ENCODE measurements at regions not wholly inside any gene's neighbourhood (a gene's known extent, or its start where the extent isn't known, plus 50 kb on each side); places are given as distances from the start of the nearest gene placed in this dataset.
A peak's percentile ranks its signal among the peaks of the same experiment; 100 is the strongest.

DNA sequence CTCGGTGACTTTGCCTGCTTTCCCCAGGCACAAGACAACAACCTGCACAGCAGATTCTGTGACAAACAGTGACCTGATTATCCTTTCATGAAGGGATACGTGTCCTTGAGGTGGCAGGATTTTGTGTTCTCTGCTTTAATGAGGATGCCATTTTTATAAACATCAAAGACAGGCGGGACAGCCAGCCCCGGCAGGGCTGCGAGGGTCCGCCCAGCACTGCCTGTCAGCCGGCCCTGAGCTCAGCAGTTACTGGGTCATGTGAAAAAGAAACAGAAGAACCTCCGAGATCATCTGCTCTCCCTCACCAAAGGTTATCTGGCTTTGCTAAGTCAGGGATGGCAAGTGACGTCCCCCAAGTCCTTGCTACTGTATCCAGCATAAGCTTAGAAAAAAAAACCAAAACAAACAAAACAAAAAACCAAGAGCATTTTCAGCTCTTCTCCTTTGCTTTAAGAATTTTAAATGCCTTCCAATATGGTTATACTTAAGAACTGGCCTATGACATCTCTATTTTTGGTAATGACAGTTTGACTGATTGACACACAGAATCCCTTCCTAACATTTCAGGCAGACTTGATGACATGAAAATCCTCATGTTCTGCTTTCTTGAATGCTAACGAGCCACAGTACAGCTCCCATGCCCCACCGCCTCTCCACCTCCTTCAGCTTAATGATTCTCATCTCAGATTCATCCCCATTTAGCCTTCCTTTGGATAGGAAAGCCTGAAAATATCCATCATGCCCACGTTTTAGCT lies 666.6 kb upstream of the ARGLU1 start:
- Mint-ChIP-seq H3K36me3 (no peaks in the 10 kb centered on the region), H3K27me3 (no peaks in the 10 kb centered on the region), H3K4me3 (no peak overlapping the region), H3K27ac (no peak overlapping the region), H3K4me1 (no peaks in the 10 kb centered on the region), H3K9me3 (no peaks in the 10 kb centered on the region)
- no peak for DNase-seq

DNA sequence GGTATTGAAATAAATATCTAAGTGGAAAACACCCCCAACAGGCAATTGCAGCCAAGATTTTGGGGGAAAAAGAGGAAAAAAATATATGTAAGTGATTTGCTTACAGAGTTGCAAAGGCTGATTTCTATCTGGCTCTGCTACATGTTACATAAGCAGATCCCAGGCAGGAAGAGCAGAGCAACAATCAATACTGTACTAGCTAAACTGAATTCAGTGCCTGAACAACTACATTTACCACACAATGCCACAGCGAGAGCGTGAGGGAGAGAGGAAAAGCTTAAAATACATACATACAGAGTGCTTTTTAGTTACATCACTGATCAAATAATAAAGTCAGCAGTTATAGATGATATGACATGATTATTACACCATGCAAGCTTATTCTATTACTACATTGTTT lies 665.6 kb upstream of the ARGLU1 start:
- DNase-seq, result no peak
- Mint-ChIP-seq H3K4me1 (no peaks in the 10 kb centered on the region), H3K36me3 (no peaks in the 10 kb centered on the region), H3K27ac (no peak overlapping the region), H3K4me3 (no peak overlapping the region), H3K27me3 (no peaks in the 10 kb centered on the region), H3K9me3 (no peaks in the 10 kb centered on the region)

DNA sequence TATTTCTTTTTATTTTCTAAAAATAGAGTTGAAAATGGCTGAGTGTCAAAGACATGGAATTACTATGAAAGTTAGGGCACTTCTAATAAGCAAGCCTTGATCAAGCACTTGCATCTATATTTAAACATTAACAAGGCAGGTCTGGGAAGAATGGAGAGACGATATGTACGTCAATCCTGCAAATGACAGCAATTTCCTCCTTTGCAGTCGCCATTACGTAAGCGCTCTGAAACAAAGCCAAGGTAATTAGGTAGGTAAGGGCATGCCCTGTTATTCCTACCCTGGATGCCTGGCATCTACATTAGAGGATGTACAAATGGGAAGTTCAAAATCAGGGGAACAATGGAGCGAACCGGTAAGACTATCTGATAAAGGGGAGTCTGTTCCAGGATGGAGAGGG lies 664.0 kb upstream of the ARGLU1 start:
- H3K4me1 Mint-ChIP-seq, result no peaks in the 10 kb centered on the region
- H3K27ac Mint-ChIP-seq, result no peak overlapping the region
- H3K4me3 Mint-ChIP-seq, result no peak overlapping the region
- DNase-seq, result no peak
- H3K27me3 Mint-ChIP-seq, result no peaks in the 10 kb centered on the region
- H3K36me3 Mint-ChIP-seq, result no peaks in the 10 kb centered on the region
- H3K9me3 Mint-ChIP-seq, result no peaks in the 10 kb centered on the region

DNA sequence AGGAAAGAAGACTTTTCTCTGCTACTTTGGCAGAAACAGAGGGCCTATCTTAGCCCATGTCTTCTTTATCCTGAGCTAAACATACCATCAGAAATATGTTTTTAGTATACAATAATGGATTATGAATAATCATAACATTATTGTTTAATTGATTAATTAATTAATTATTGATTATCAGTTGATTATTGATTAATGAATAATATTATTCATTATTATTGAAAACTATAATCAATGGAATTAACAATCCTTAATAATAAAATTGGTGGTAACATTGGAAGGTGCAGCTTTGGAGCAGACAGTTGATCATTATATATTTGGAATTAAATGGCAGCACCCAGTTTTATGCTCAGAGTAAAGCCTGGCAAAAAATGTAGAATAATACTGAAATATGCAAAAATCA lies 655.9 kb upstream of the ARGLU1 start:
- Mint-ChIP-seq H3K27ac (no peak overlapping the region), H3K27me3 (no peaks in the 10 kb centered on the region), H3K4me3 (no peak overlapping the region), H3K4me1 (no peaks in the 10 kb centered on the region), H3K9me3 (no peaks in the 10 kb centered on the region), H3K36me3 (no peaks in the 10 kb centered on the region)
- DNase-seq, result no peak

DNA sequence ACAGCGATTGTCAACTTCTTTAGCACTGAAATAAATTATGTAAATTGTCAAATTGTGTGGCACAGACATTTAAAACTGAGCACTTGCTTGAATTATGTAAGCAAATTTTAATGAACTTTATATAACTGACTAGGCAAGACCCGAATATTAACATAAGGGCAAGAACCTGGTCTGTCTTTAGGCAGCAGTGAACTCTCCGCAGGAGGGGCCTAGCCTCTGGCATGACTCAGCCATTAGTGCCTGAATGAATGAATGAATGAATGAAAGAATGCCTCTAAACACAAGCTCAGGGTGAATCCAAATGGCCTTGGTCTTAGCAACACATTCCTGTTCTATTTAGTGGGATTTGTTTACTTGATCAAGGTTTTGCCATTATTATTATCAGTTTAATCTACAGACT lies 654.7 kb upstream of the ARGLU1 start:
- Mint-ChIP-seq H3K4me3 (no peak overlapping the region), H3K9me3 (no peaks in the 10 kb centered on the region), H3K36me3 (no peaks in the 10 kb centered on the region), H3K4me1 (no peaks in the 10 kb centered on the region), H3K27me3 (no peaks in the 10 kb centered on the region), H3K27ac (no peak overlapping the region)
- DNase-seq, result no peak

DNA sequence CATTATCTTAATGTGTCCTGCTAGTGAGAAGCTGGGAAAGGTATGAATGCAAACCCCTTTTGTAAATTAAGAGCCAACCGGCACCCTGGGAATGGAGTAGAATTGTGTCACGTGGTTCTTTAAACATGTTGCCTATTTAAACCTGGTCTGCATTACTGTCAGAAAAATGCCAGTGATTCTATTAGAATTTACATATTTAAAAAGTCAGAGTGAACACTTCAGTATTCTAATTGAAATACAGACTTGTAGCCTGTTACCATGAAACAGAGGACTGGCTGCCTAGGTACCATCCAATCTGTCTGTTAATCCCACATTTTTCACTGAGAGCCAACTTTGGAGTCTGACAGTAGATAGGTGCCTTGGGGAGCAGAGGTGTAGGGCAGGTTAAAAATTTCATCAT lies 652.3 kb upstream of the ARGLU1 start:
- Mint-ChIP-seq H3K36me3 (no peaks in the 10 kb centered on the region), H3K27ac (no peak overlapping the region), H3K4me1 (no peaks in the 10 kb centered on the region), H3K9me3 (no peaks in the 10 kb centered on the region), H3K27me3 (no peaks in the 10 kb centered on the region), H3K4me3 (no peak overlapping the region)
- no peak for DNase-seq

DNA sequence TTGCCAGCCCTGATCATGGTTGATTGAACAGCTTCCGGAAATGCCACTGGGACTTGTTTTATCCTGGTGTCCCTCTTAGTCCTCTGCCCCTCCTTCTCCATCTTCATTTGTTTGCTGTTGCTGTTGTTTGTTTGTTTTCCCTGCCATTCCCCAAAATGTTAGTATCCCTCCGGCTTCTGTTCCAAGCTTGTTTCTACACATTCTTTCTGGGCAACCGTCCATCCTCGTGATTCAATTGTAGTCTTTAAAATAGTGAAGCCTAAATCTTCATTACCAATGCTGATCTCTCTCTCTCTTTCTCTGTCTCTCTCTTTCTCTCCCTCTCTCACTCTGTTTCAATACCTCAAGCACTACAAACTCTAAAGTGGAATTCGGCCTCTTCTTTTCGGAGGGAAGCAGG lies 649.3 kb upstream of the ARGLU1 start:
- no peaks in the 10 kb centered on the region for H3K36me3 Mint-ChIP-seq
- no peaks in the 10 kb centered on the region for H3K27me3 Mint-ChIP-seq
- no peaks in the 10 kb centered on the region for H3K9me3 Mint-ChIP-seq
- no peak overlapping the region for H3K27ac Mint-ChIP-seq
- H3K4me1 Mint-ChIP-seq, result no peaks in the 10 kb centered on the region
- no peak overlapping the region for H3K4me3 Mint-ChIP-seq
- DNase-seq, result no peak

DNA sequence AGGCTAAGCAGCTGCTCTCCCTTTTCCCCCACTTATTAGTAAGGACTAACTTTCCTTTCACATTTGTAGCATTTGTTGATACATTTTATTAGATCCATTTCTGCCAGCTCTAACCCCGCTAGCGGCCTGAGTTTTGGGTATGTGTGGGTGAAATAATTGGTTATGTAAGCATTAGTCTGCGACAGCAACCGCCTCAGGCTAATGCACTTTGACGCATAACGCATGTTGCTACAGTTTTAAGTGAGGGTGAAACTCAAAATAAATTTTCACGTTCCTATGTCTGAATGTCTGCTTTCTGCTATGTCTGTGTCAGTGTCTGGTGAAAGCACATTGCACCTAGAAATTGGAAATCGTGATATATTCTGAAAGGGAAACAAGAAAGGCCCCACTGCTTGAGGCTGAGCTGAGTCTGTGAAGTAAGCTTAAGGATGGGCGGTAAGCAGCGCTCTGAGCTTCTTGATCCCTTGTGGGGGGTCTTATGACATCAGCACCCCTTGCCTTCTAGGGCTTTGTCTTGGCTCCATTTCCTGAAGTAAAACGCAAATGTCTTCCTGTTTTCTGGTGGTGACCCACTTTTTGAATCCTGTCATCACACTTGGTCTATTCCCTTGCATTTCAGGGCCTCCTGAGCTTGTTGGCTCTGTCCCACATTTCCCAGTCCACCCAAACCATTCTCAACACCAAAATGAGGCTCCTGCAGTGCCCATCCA lies 648.3 kb upstream of the ARGLU1 start:
- H3K27me3 Mint-ChIP-seq, result peaks cover under 1% of the 10 kb centered on the region
- no peak overlapping the region for H3K4me3 Mint-ChIP-seq
- H3K9me3 Mint-ChIP-seq, result no peaks in the 10 kb centered on the region
- H3K36me3 Mint-ChIP-seq, result no peaks in the 10 kb centered on the region
- no peak overlapping the region for H3K27ac Mint-ChIP-seq
- no peaks in the 10 kb centered on the region for H3K4me1 Mint-ChIP-seq
- no peak for DNase-seq

DNA sequence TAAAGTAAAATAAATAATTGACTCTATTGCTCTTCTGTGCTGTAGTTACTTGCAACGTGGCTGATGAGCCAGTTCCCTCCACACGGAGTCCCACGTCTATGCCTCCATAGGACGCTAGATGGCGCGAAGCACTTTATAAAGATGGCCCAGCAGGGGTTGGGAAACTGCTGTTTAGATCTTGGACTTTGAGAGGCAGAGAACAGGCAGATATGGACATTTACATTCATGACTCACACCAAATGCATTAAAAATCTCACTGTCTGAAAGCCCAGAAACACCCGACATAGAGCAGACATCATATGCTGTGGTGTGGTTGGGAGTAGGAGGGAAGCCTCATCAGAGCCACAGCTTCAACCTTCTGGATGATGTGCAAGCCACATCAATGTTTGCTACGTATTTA lies 643.1 kb upstream of the ARGLU1 start:
- H3K4me1 Mint-ChIP-seq, result no peaks in the 10 kb centered on the region
- no peaks in the 10 kb centered on the region for H3K9me3 Mint-ChIP-seq
- no peaks in the 10 kb centered on the region for H3K36me3 Mint-ChIP-seq
- no peak overlapping the region for H3K27ac Mint-ChIP-seq
- H3K4me3 Mint-ChIP-seq, result no peak overlapping the region
- peak; percentile 42 for DNase-seq
- H3K27me3 Mint-ChIP-seq, result peaks cover 5% of the 10 kb centered on the region

DNA sequence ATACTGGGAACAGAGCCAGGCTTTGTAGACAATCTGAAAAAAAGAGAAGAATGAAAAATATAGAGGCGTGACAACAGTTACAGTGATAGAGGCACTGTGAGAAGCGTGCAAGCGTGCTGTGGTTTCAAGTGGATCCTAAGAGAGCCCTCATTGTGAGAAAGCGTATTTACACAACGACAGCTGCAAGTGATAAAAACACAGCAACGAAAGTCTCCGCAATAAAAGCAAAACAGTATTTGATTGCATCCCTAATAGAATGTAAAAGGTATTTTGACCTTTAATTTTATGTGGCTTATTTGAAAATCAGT lies 642.7 kb upstream of the ARGLU1 start:
- Mint-ChIP-seq H3K4me3 (no peak overlapping the region), H3K4me1 (no peaks in the 10 kb centered on the region), H3K36me3 (no peaks in the 10 kb centered on the region), H3K27ac (no peak overlapping the region), H3K27me3 (peaks cover 5% of the 10 kb centered on the region), H3K9me3 (no peaks in the 10 kb centered on the region)
- no peak for DNase-seq

DNA sequence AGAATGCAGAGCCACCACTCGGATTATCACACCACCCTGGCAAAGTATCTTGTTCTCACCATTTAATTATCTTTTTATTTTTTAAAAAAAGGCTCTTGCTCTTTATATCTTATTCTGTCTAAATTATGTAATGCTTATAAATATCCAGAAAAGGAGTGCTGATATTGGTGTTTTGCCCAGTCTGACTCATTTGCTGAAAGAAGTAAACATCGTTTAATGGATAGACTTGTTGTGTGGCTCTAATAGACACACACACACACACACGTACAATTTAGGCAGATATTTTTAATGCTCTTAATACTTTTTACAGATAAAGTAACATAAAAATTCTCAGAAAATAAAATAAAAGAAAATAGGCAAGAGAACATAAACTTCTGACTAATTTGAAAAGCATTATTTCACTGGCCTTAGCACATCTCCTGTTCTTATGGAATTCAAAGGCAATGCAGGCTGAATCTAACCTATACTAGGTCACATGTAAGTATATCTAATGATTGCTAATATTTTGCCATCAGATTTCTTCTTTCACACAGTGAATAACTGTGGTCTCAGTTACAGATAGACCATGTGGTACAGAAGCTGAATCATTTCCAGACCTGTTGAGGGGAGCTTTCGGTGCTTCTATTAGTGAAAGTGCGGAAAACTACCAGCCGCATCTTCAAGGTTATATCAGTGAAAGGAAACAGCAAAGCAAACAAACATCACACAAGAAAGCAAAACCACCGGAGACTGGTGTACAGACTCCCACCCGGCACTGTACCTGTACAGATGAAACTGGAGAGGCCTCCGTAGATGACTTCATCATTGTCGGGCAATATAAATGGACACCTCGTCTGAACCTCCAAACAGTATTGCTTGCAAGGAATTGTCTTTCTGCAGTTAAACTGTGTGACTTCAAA lies 642.1 kb upstream of the ARGLU1 start:
- Mint-ChIP-seq H3K27ac (no peak overlapping the region), H3K4me1 (peaks cover 3% of the 10 kb centered on the region), H3K9me3 (no peaks in the 10 kb centered on the region), H3K27me3 (peaks cover 10% of the 10 kb centered on the region), H3K4me3 (no peak overlapping the region), H3K36me3 (no peaks in the 10 kb centered on the region)
- no peak for DNase-seq

DNA sequence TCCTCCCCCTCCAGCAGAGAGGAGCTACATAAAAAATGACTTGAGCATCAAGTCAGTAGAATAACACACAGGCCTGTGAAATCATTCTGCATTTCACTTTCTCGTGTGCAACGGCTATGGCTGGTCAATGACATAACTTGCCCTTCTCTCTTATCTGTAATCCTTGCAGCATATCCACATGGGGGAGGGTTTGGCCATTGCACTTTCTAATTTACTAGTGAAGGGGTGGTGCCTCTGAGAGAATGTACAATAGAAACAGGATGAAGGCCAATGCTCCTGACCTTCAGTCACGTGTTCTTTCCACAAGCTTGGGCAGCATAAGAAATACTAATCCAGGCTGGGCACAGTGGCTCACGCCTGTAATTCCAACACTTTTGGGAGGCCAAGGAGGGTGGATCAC lies 641.0 kb upstream of the ARGLU1 start:
- no peak for DNase-seq
- Mint-ChIP-seq H3K4me3 (no peak overlapping the region), H3K4me1 (peaks cover 3% of the 10 kb centered on the region), H3K9me3 (no peaks in the 10 kb centered on the region), H3K27me3 (peaks cover 12% of the 10 kb centered on the region), H3K27ac (no peak overlapping the region), H3K36me3 (no peaks in the 10 kb centered on the region)

DNA sequence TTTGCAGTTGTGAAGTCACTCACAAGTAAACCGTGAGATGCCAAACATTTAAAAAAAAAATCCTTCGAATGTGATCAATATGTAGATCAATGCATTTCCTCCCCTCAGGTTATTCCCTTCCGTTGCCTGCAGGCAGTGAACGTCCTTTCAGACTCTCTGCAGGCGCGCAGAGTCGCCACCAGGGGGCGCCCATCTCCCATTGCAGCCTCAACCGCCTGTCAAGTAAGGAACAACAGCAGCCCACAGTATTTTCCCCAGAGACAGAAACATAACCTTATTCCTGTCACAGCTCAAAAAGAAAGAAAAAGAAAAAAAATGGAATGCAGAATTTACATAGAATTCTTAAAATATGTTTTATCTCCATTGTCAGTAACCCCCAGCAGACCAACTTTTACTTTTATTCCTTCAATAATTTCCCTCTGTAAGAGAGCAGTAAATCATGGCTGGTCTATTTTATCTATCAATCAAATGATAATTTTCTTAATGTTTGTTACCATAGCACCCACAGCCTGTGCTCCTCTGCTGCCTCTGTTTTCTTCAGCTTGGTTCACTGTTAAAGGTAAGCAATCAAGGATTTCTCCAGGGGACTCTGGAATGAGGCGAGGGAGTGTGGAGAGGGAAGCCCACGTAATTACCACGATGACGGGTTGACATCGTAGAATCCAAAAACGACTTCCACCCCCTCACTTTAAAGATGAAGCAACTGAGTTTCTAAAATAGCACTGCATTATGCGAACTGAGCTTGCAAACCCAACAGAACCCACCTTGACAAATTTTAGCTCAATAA lies 637.6 kb upstream of the ARGLU1 start:
- Mint-ChIP-seq H3K36me3 (no peaks in the 10 kb centered on the region), H3K9me3 (no peaks in the 10 kb centered on the region), H3K4me3 (no peak overlapping the region), H3K27ac (no peak overlapping the region), H3K27me3 (peaks cover 13% of the 10 kb centered on the region), H3K4me1 (peaks cover 3% of the 10 kb centered on the region)
- peak; percentile 50 for DNase-seq

DNA sequence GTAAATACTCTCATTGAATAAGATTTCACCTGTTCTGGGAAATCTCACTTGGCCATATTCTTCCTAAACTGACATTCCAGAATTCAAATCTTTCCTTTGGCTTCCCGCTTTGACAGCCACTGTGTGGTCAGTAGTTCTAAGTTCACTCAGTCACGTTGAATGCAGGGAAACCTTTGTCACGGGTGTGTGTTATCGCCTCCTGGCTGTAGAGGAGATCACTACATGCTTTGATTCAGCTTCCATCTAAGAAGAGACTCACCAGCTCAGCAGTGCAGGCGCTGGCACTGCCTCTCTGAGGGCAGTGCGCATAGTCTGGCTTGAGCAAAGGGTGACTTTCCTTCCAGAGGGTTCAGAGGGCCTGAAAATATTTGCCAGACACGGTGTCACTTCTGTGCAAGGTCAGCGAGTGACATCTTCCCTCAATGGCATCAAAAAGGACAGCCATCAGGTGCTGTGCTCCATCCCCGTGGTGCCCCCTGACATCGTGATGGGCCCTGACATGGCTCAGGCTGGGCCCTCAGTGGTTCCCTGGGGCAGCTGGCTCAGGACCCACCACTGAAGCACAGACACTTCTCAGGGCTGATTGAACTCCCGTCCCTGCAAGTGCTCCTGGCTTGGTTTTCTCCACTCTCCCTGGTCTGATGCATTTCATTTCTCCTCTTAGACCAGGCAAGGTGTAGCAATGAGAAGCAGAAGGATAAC lies 635.4 kb upstream of the ARGLU1 start:
- DNase-seq, result no peak
- Mint-ChIP-seq H3K36me3 (no peaks in the 10 kb centered on the region), H3K4me3 (no peak overlapping the region), H3K27ac (no peak overlapping the region), H3K27me3 (peaks cover 13% of the 10 kb centered on the region), H3K4me1 (peaks cover 3% of the 10 kb centered on the region), H3K9me3 (no peaks in the 10 kb centered on the region)

All from activated naive CD8-positive, alpha-beta T cell treated with anti-CD3 and anti-CD28 coated beads for 36 hours (primary cell).